ENCODE measurements at regions not wholly inside any gene's neighbourhood (a gene's known extent, or its start where the extent isn't known, plus 50 kb on each side); places are given as distances from the start of the nearest gene placed in this dataset.

GRCh38 chr14:25588751-25589150 is 538.8 kb upstream of the STXBP6 start:
- in situ Hi-C loops (cut with MboI): no loop called here
- ChIA-PET CTCF (ENCODE audit: low intra/inter-chr PET ratio) (no interaction called here), POLR2A (no interaction called here)
- Histone ChIP-seq H3K36me3 (ENCODE audit: control insufficient read depth, insufficient read depth, low read length) (no peaks in the 10 kb centered on the region), H3K9ac (ENCODE audit: insufficient read depth in 1 of 2, low read depth in 2 of 2, low read length in 2 of 2) (no peak overlapping the region), H4K20me1 (replicated peaks; ENCODE audit: control insufficient read depth, insufficient read depth, low read length) (no peaks in the 10 kb centered on the region), H2AFZ (ENCODE audit: low read depth, low read length) (no peak overlapping the region), H3K27me3 (ENCODE audit: control insufficient read depth in 2 of 2, insufficient read depth in 2 of 2, low read length in 2 of 2) (no peaks in the 10 kb centered on the region), H3K9me3 (replicated peaks; ENCODE audit: control insufficient read depth, insufficient read depth, low read depth, low read length) (no peaks in the 10 kb centered on the region), H3K27ac (ENCODE audit: extremely low read depth, low read depth, low read length) (no peak overlapping the region), H3K4me2 (ENCODE audit: insufficient read depth, low read length) (no peak overlapping the region), H3K9me1 (ENCODE audit: control insufficient read depth, insufficient read depth, low read length) (no peaks in the 10 kb centered on the region), H3K79me2 (ENCODE audit: control insufficient read depth, insufficient read depth, low read length) (no peaks in the 10 kb centered on the region), H3K4me1 (replicated peaks in 1 of 2; ENCODE audit: control insufficient read depth in 2 of 2, insufficient read depth in 2 of 2, low read length in 2 of 2) (no peaks in the 10 kb centered on the region), H3K4me3 (no peak overlapping the region)
- ATAC-seq (no peak), FAIRE-seq (no peak), DNase-seq (ENCODE audit: extremely low read depth in 1 of 4, low spot score in 3 of 4) (no peak)
- no peak for TF ChIP-seq SIRT6 (IDR thresholded peaks at IDR 0.05; ENCODE audit: low read depth, low read length)
- TF ChIP-seq BRD9 (IDR thresholded peaks at IDR 0.05; ENCODE audit: low read depth, partially characterized antibody): no peak
- TF ChIP-seq SRSF9 (IDR thresholded peaks at IDR 0.05; ENCODE audit: borderline replicate concordance, low read depth, low read length): no peak
- TF ChIP-seq NCOA6 (IDR thresholded peaks at IDR 0.05): no peak
- TF ChIP-seq ZNF778 (CRISPR knock-in tag; IDR thresholded peaks at IDR 0.05): no peak
- no peak for TF ChIP-seq HNRNPH1 (optimal IDR thresholded peaks at IDR 0.05; ENCODE audit: low read depth, low read length)
- no peak for TF ChIP-seq CAMTA2 (CRISPR knock-in tag; conservative IDR thresholded peaks at IDR 0.05)
- no peak for TF ChIP-seq ETS1 (conservative IDR thresholded peaks at IDR 0.05; ENCODE audit: control insufficient read depth, low read depth, low read length)
- no peak for TF ChIP-seq NR2C1 (IDR thresholded peaks at IDR 0.05)
- no peak for TF ChIP-seq NR2C1 (tag; IDR thresholded peaks at IDR 0.05)
- TF ChIP-seq ZBTB26 (CRISPR knock-in tag; IDR thresholded peaks at IDR 0.05): no peak
- no peak for TF ChIP-seq ZNF165 (CRISPR knock-in tag; IDR thresholded peaks at IDR 0.05; ENCODE audit: borderline replicate concordance)
- TF ChIP-seq ATF4 (CRISPR knock-in tag; IDR thresholded peaks at IDR 0.05): no peak
- TF ChIP-seq MBD1 (CRISPR knock-in tag; IDR thresholded peaks at IDR 0.05): no peak
- TF ChIP-seq TRIM25 (IDR thresholded peaks at IDR 0.05; ENCODE audit: borderline replicate concordance): no peak
- TF ChIP-seq SMAD2 (IDR thresholded peaks at IDR 0.05; ENCODE audit: low read depth, low read length): no peak
- intact Hi-C loops (cut with micrococcal nuclease): no loop called here
- BruUV-seq (replicated peaks): no TSS peak
- WGBS (ENCODE audit: insufficient coverage, low coverage, missing lambda C conversion rate): 3% methylated on average over 3 of the region's 3 CpGs

Measured in K562 (cell line).